SK-N-MC (cell line): ENCODE measurements at regions not wholly inside any gene's neighbourhood (a gene's known extent, or its start where the extent isn't known, plus 50 kb on each side); places are given as distances from the start of the nearest gene placed in this dataset.

Experiments
- EZH2 ChIP-seq: fragments of 200-600 bp; sonication (generic); IDR thresholded peaks from one replicate; pipeline ENCODE4 v1.6.1; 2017; ENCODE audit warnings: antibody characterized with exemption
- POLR2AphosphoS5 ChIP-seq: IDR thresholded peaks from 2 replicates; pipeline ENCODE4 v1.6.1; 2012; ENCODE audit warnings: mild to moderate bottlenecking, low read depth, low read length, borderline replicate concordance

- TF ChIP-seq EZH2 (no peak), POLR2AphosphoS5 (no peak)
Observed at GRCh38 chr11:97498891-97499290, 1109.1 kb downstream of the JRKL start.
